ENCODE measurements at regions not wholly inside any gene's neighbourhood (a gene's known extent, or its start where the extent isn't known, plus 50 kb on each side); places are given as distances from the start of the nearest gene placed in this dataset.
A peak's percentile ranks its signal among the peaks of the same experiment; 100 is the strongest.

DNA sequence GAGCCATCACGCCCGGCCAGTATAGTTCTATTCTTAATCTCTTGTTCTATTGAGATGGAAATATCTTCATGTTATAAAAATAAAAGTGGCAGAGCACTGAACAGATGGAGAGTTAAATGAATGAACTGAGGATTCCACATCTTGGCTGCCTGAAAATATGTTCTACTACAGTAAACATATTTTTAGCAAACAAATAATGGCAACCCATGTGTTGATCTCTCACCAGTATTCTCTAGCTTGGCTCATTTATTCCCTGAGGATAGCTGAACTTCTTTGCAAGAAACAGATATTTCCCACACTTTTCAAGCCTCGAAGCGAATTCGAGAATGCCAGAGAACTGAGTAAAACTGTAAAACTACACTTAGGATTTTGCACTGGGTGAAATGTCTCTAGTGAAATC, 58.9 kb downstream of the DIRAS3 start:
- Histone ChIP-seq H3K9me3 (no peaks in the 10 kb centered on the region), H3K4me3 (no peak overlapping the region), H3K36me3 (no peaks in the 10 kb centered on the region), H3K27me3 (no peaks in the 10 kb centered on the region)
- no peak for DNase-seq

GRCh38 chr1:67988066-67988465, 62.4 kb downstream of the DIRAS3 start:
- Histone ChIP-seq H3K36me3 (no peaks in the 10 kb centered on the region), H3K27me3 (no peaks in the 10 kb centered on the region), H3K9me3 (no peaks in the 10 kb centered on the region), H3K4me3 (no peak overlapping the region)
- no peak for DNase-seq

DNA sequence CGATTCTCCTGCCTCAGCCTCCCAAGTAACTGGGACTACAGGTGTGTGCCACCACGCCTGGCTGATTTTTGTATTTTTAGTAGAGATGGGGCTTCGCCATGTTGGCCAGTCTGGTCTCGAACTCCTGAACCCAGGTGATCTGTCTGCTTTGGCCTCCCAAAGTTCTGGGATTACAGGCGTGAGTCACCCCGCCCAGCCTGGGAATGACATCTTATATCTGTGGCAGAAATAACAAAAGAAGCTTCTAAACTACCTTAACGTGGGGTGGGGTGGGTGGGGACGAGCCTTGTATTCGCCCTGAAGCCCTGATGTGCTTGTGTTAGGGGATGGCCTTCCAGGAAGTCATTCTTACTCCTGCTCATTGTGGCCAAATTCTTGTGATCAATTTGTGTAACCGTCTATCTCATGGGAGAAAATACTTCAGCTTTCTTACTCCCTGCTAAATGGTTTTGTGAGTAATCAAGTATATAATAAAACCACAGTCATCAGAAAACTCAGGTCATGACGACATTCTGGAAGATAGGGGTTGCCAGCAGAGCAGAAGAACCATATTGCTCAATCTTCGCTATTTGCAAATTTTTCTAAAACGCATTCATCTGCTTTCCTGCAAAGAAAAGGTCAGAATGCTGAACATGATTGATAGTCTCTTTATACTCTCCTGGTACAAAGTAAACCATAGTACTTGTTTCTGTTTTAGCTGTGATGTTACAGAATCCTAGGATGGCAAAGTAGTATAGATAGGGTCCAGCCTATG, 63.2 kb downstream of the DIRAS3 start:
- no peak overlapping the region for H3K4me3 ChIP-seq
- DNase-seq, result peak; percentile 16
- H3K36me3 ChIP-seq, result no peaks in the 10 kb centered on the region
- H3K27me3 ChIP-seq, result no peaks in the 10 kb centered on the region
- no peaks in the 10 kb centered on the region for H3K9me3 ChIP-seq

GRCh38 chr1:67983867-67984266, 66.6 kb downstream of the DIRAS3 start:
- peak; percentile 63 for DNase-seq

DNA sequence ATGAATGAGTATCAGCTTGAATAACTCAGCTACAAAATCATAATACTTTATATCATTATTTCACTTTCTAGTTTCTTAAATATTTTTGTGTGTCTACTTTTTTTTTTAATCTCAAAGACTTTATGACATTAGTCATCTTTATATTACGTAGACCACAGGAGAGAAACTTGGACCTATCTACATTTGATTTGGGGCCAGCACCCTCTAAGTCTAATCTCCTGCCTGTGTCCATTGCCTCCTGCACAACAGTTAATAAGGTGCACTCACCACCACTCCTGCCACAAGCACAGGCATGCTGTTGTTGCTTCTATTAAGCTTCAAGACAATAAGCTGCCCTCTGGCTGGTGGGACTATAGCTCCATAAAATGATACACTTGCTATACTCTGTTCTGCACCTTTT, 70.4 kb downstream of the DIRAS3 start:
- Histone ChIP-seq H3K36me3 (no peaks in the 10 kb centered on the region), H3K4me3 (no peak overlapping the region), H3K27me3 (no peaks in the 10 kb centered on the region), H3K9me3 (no peaks in the 10 kb centered on the region)
- DNase-seq, result peak; percentile 7

More at GRCh38 chr1:67983867-67984266, 66.6 kb downstream of the DIRAS3 start:
- no peaks in the 10 kb centered on the region for H3K36me3 ChIP-seq
- H3K27me3 ChIP-seq, result no peaks in the 10 kb centered on the region
- no peaks in the 10 kb centered on the region for H3K9me3 ChIP-seq
- H3K4me3 ChIP-seq, result no peak overlapping the region

DNA sequence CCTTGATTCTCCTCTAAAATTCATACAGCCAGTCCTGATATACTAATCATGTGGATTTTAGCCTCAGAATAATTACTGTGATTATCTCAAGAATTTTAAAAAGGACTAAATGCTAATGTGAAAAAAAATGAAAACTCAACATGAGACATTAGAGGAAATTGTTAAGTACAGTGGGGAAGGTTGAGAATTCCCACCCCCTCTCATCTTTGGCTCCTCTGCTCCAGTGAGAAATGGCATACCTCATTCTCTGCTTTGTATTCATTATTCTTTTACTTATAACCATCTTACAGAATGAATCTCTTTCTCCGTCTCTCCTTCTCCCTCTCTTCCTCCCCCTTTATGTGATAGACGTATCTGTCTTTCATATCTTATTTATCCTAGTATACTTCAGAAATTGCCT, 70.9 kb downstream of the DIRAS3 start:
- no peak overlapping the region for H3K4me3 ChIP-seq
- H3K36me3 ChIP-seq, result no peaks in the 10 kb centered on the region
- H3K9me3 ChIP-seq, result no peaks in the 10 kb centered on the region
- H3K27me3 ChIP-seq, result no peaks in the 10 kb centered on the region
- DNase-seq, result no peak

DNA sequence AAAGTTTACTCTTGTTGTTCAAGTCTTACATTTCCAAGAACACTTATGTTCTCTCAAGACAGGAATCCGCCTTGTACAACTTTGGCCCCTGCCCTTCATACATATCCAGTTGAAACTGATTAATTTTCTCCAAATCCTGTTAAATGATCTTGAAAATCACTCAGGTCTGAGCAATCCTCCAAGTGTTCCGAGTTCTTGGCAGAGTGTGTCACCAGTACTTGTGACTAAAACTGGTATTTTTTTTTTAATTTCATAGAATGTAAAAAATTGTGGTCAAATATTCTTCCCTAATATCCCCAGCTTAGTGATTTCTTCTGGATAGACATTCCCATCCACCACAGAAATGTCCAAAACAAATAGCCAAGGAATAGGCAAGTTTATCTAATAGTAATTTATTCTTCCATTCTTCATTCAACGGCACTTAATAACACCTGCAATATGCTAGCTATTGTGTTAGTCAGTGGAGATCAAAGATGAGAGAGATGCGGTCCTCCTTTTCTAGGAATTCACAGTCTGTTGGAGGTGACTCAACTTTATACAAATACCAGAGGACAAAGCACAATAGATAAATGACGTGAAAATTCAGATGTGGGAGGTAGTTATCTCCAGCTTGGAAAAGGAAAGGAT, 71.4 kb downstream of the DIRAS3 start:
- no peak overlapping the region for H3K4me3 ChIP-seq
- no peak for DNase-seq
- no peaks in the 10 kb centered on the region for H3K27me3 ChIP-seq
- H3K9me3 ChIP-seq, result no peaks in the 10 kb centered on the region
- no peaks in the 10 kb centered on the region for H3K36me3 ChIP-seq

GRCh38 chr1:67977756-67978155, 72.7 kb downstream of the DIRAS3 start:
- Histone ChIP-seq H3K9me3 (no peaks in the 10 kb centered on the region), H3K36me3 (no peaks in the 10 kb centered on the region), H3K4me3 (no peak overlapping the region), H3K27me3 (no peaks in the 10 kb centered on the region)
- no peak for DNase-seq

- Histone ChIP-seq H3K36me3 (no peaks in the 10 kb centered on the region), H3K4me3 (no peak overlapping the region), H3K9me3 (peaks cover 11% of the 10 kb centered on the region; the same call in 1 of the 2 replicates), H3K27me3 (no peaks in the 10 kb centered on the region)
- no peak for DNase-seq
Measured at GRCh38 chr1:67973051-67973450, 77.4 kb downstream of the DIRAS3 start.

DNA sequence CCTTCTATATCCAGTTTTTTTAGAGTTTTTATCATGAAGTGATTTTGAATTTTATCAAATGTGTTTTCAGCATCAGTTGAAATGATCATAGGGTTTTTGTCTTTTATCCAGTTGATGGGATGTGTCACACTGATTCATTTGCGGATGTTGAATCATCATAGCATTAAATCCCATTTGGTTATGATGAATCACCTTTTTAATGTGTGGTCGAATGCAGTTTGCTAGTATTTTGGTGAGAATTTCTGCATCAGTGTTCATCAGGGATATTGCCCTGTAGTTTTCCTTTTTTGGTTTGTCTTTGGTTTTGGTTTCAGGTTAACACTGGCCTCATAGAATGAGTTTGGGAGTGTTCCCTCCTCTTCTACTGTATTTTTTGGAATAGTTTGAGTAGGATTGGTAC, 80.3 kb downstream of the DIRAS3 start:
- Histone ChIP-seq H3K9me3 (peaks cover 11% of the 10 kb centered on the region; the same call in 1 of the 2 replicates), H3K4me3 (no peak overlapping the region)

GRCh38 chr1:67969446-67969845, 81.0 kb downstream of the DIRAS3 start:
- Histone ChIP-seq H3K9me3 (peaks cover 11% of the 10 kb centered on the region; the same call in 1 of the 2 replicates), H3K4me3 (no peak overlapping the region), H3K36me3 (no peaks in the 10 kb centered on the region), H3K27me3 (no peaks in the 10 kb centered on the region)
- DNase-seq, result no peak

More for the DNA sequence above, 80.3 kb downstream of the DIRAS3 start:
- Histone ChIP-seq H3K27me3 (no peaks in the 10 kb centered on the region), H3K36me3 (no peaks in the 10 kb centered on the region)
- DNase-seq, result no peak

DNA sequence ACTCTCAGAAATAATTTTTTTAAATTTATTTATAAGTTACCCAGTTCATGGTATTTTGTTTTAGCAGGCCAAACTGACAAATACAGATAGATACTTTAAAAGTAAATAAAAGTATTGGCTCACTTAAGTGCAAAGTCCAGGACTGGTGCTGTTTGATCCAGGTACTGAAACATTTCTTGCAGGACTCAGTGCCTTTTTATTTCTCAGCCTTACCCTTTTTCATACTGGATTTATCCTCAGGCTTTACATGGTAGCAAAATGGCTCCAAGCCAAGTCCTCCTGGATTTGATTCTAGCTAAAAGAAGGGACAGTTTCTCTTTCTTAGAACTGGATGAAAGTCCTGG, 83.8 kb downstream of the DIRAS3 start:
- no peaks in the 10 kb centered on the region for H3K36me3 ChIP-seq
- no peak overlapping the region for H3K4me3 ChIP-seq
- peaks cover 20% of the 10 kb centered on the region for H3K9me3 ChIP-seq
- DNase-seq, result no peak
- H3K27me3 ChIP-seq, result no peaks in the 10 kb centered on the region

- no peaks in the 10 kb centered on the region for H3K36me3 ChIP-seq
- no peak overlapping the region for H3K4me3 ChIP-seq
- H3K27me3 ChIP-seq, result no peaks in the 10 kb centered on the region
- no peak for DNase-seq
- peaks cover 20% of the 10 kb centered on the region for H3K9me3 ChIP-seq
Measured at GRCh38 chr1:67965995-67966665, 84.3 kb downstream of the DIRAS3 start.

GRCh38 chr1:67963263-67963662, 87.2 kb downstream of the DIRAS3 start:
- H3K9me3 ChIP-seq, result peaks cover 10% of the 10 kb centered on the region
- no peak overlapping the region for H3K4me3 ChIP-seq
- H3K27me3 ChIP-seq, result no peaks in the 10 kb centered on the region
- H3K36me3 ChIP-seq, result no peaks in the 10 kb centered on the region
- no peak for DNase-seq

DNA sequence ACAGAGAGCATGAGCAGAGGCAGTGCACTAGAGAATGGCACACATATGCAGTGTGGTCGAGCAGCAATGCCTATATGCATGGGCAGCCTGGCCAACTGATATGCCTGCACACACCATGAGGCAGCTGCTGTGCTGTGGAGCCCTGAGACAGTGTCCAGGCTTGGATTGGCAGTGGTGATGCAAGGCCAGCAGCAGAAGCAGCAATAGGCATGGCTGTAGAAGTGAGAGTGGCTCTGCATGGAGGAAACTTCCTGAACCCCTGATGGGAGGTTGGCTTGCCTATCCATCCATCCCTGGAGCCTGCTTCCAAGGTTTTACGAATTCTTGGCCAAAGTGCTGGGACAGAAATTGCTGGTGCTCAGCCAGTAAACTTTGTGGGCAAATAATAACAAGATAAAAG, 89.7 kb downstream of the DIRAS3 start:
- Histone ChIP-seq H3K4me3 (no peak overlapping the region), H3K36me3 (no peaks in the 10 kb centered on the region), H3K27me3 (no peaks in the 10 kb centered on the region), H3K9me3 (peaks cover 9% of the 10 kb centered on the region)
- peak; percentile 58 for DNase-seq

- H3K4me3 ChIP-seq, result no peak overlapping the region
- DNase-seq, result no peak
- peaks cover 7% of the 10 kb centered on the region for H3K9me3 ChIP-seq
- H3K36me3 ChIP-seq, result no peaks in the 10 kb centered on the region
- H3K27me3 ChIP-seq, result no peaks in the 10 kb centered on the region
Measured at GRCh38 chr1:67958472-67958871, 92.0 kb downstream of the DIRAS3 start.

- Histone ChIP-seq H3K36me3 (no peaks in the 10 kb centered on the region), H3K9me3 (peaks cover under 1% of the 10 kb centered on the region; the same call in 1 of the 2 replicates), H3K27me3 (no peaks in the 10 kb centered on the region), H3K4me3 (no peak overlapping the region)
- no peak for DNase-seq
Measured at GRCh38 chr1:67957066-67957465, 93.4 kb downstream of the DIRAS3 start.

GRCh38 chr1:67956116-67956515, 94.3 kb downstream of the DIRAS3 start:
- Histone ChIP-seq H3K9me3 (peaks cover 2% of the 10 kb centered on the region; the same call in 1 of the 2 replicates), H3K27me3 (no peaks in the 10 kb centered on the region), H3K36me3 (no peaks in the 10 kb centered on the region), H3K4me3 (no peak overlapping the region)
- DNase-seq, result no peak

All from MG63 (cell line).